Endometrial microvascular endothelial cells (primary cell): ENCODE measurements at regions not wholly inside any gene's neighbourhood (a gene's known extent, or its start where the extent isn't known, plus 50 kb on each side); places are given as distances from the start of the nearest gene placed in this dataset.

Source experiments
- in situ Hi-C: cut with HindIII; loops from 2 replicates; pipeline ENCODE4 v1.10.0; 2017; ENCODE audit warnings: low sequenced_read_pairs, low pct_unique_long_range_greater_than_20kb; ENCODE audit errors: inconsistent ontology term

GRCh38 chr5:74037321-74037720 lies 411.3 kb downstream of the ARHGEF28 start:
- in situ Hi-C loops, result no loop called here

GRCh38 chr5:74035521-74035937 lies 409.5 kb downstream of the ARHGEF28 start:
- in situ Hi-C loops, result no loop called here

- in situ Hi-C loops, result no loop called here
These were observed 408.7 kb downstream of the ARHGEF28 start for GRCh38 chr5:74034733-74035132.

GRCh38 chr5:74032617-74033016 lies 406.6 kb downstream of the ARHGEF28 start:
- in situ Hi-C loops, result no loop called here

- in situ Hi-C loops, result no loop called here
These were observed 405.5 kb downstream of the ARHGEF28 start for GRCh38 chr5:74031536-74031935.

GRCh38 chr5:74030821-74031220 lies 404.8 kb downstream of the ARHGEF28 start:
- in situ Hi-C loops, result no loop called here

GRCh38 chr5:74030371-74030770 lies 404.4 kb downstream of the ARHGEF28 start:
- in situ Hi-C loops, result no loop called here

GRCh38 chr5:74028976-74029375 lies 403.0 kb downstream of the ARHGEF28 start:
- in situ Hi-C loops, result no loop called here

- in situ Hi-C loops, result no loop called here
These were observed 402.4 kb downstream of the ARHGEF28 start for GRCh38 chr5:74028406-74028805.

- in situ Hi-C loops, result no loop called here
These were observed 401.8 kb downstream of the ARHGEF28 start for GRCh38 chr5:74027732-74028338.

- in situ Hi-C loops, result no loop called here
These were observed 400.3 kb downstream of the ARHGEF28 start for GRCh38 chr5:74026310-74026709.

- in situ Hi-C loops, result no loop called here
These were observed 395.1 kb downstream of the ARHGEF28 start for GRCh38 chr5:74021126-74021525.

- in situ Hi-C loops, result no loop called here
These were observed 394.5 kb downstream of the ARHGEF28 start for GRCh38 chr5:74020503-74020902.

GRCh38 chr5:74019923-74020322 lies 393.9 kb downstream of the ARHGEF28 start:
- in situ Hi-C loops, result no loop called here

- in situ Hi-C loops, result no loop called here
These were observed 391.8 kb downstream of the ARHGEF28 start for GRCh38 chr5:74017786-74018211.

GRCh38 chr5:74017112-74017511 lies 391.1 kb downstream of the ARHGEF28 start:
- in situ Hi-C loops, result no loop called here

- in situ Hi-C loops, result no loop called here
These were observed 390.4 kb downstream of the ARHGEF28 start for GRCh38 chr5:74016373-74016772.

GRCh38 chr5:74015716-74016115 lies 389.7 kb downstream of the ARHGEF28 start:
- in situ Hi-C loops, result no loop called here

- in situ Hi-C loops, result no loop called here
These were observed 387.2 kb downstream of the ARHGEF28 start for GRCh38 chr5:74013222-74013621.

GRCh38 chr5:74009502-74009901 lies 383.5 kb downstream of the ARHGEF28 start:
- in situ Hi-C loops, result no loop called here

GRCh38 chr5:74007193-74007592 lies 381.2 kb downstream of the ARHGEF28 start:
- in situ Hi-C loops, result no loop called here
